Spleen (tissue), 11 donors: ENCODE measurements at regions not wholly inside any gene's neighbourhood (a gene's known extent, or its start where the extent isn't known, plus 50 kb on each side); places are given as distances from the start of the nearest gene placed in this dataset.

Experiments
- DNase-seq: peaks from one replicate; pipeline ENCODE4 v3.0.0-alpha.2; 2020
- H3K27ac ChIP-seq, 8 donors: fragments of 200-600 bp; sonication (generic) in 7 of 8; 1 replicate in 4 of 8; 2 replicates in 4 of 8; pipeline versions ENCODE4 v1.5.0 to v1.8.0; 2016 to 2021; ENCODE audit warnings: inconsistent platforms in 4 of 8, mild to moderate bottlenecking in 4 of 8, moderate library complexity in 1 of 8
- H3K27me3 ChIP-seq, 7 donors: fragments of 200-600 bp; sonication (generic) in 6 of 7; replicated peaks in 1 of 7; 1 replicate in 4 of 7; 2 replicates in 3 of 7; pipeline versions ENCODE4 v1.5.0 to v1.8.0; 2016 to 2021; ENCODE audit warnings: inconsistent platforms in 3 of 7, mild to moderate bottlenecking in 1 of 7
- H3K36me3 ChIP-seq, 6 donors: fragments of 200-600 bp; sonication (generic) in 5 of 6; 1 replicate in 4 of 6; 2 replicates in 2 of 6; pipeline versions ENCODE4 v1.5.0 to v1.8.0; 2016 to 2021; ENCODE audit warnings: inconsistent platforms in 2 of 6
- H3K4me1 ChIP-seq, 6 donors: fragments of 200-600 bp; sonication (generic) in 5 of 6; 1 replicate in 3 of 6; 2 replicates in 3 of 6; pipeline versions ENCODE4 v1.5.0 to v1.8.0; 2016 to 2021; ENCODE audit warnings: inconsistent platforms in 3 of 6
- H3K4me3 ChIP-seq, 8 donors: fragments of 200-600 bp; sonication (generic) in 7 of 8; 1 replicate in 4 of 8; 2 replicates in 4 of 8; pipeline versions ENCODE4 v1.5.0 to v1.8.0; 2016 to 2021; ENCODE audit warnings: inconsistent platforms in 4 of 8, mild to moderate bottlenecking in 4 of 8, moderate library complexity in 2 of 8
- H3K9me3 ChIP-seq, 8 donors: fragments of 200-600 bp; sonication (generic) in 7 of 8; 1 replicate in 4 of 8; 2 replicates in 4 of 8; pipeline versions ENCODE4 v1.5.0 to v1.8.0; 2016 to 2021; ENCODE audit warnings: inconsistent platforms in 4 of 8
- POLR2A ChIP-seq, 3 donors: fragments of 450-650 bp; IDR thresholded peaks; one replicate each; pipeline ENCODE4 v1.5.1; 2017; ENCODE audit warnings: antibody characterized with exemption in 3 of 3, mild to moderate bottlenecking in 1 of 3
- POLR2AphosphoS5 ChIP-seq, 3 donors: sonication (generic); formaldehyde crosslinking; IDR thresholded peaks; one replicate each; pipeline ENCODE4 v1.5.1; 2017; ENCODE audit warnings: antibody characterized with exemption in 3 of 3
- WGBS, 5 donors: extraction: QIAGEN DNeasy Blood & Tissue Kit in 3 of 5; methylation state at CpG; one replicate each; pipeline versions ENCODE4 v1.1.5 to v1.1.7; 2013 to 2018; 5-methylcytosine and 5-hydroxymethylcytosine counted together
- intact Hi-C: fragments of 100-400 bp; cut with DNase I; formaldehyde crosslinking; loops from one replicate; pipeline ENCODE4 v1.15.0; 2023; ENCODE audit warnings: low total_unique reads
- TF ChIP-seq, protein P1 (sequence below), 11 experiments: fragments of 200-600 bp in 7 of 11; fragments of 450-650 bp in 4 of 11; sonication (generic) in 4 of 11; IDR thresholded peaks in 8 of 11; conservative IDR thresholded peaks in 3 of 11; 1 replicate in 7 of 11; 2 replicates in 4 of 11; pipeline versions ENCODE4 v1.4.0 to v1.8.0; 2016 to 2021; ENCODE audit warnings: antibody characterized with exemption in 11 of 11, inconsistent platforms in 4 of 11, mild to moderate bottlenecking in 1 of 11
- donor health status: healthy with polysubstance abuse.
- donor health status: DM: no; HTN: no; CAD: no; lungs with moderate emphysema.
- donor health status: DM: no; HTN: no; CAD: no.
- donor health status: Bipolar disorder and iron deficiency.
- donor health status: healthy.
- donor health status: DM: no; HTN: no; CAD: no.
- donor health status: DM: yes; HTN: yes; CAD: no.

DNA sequence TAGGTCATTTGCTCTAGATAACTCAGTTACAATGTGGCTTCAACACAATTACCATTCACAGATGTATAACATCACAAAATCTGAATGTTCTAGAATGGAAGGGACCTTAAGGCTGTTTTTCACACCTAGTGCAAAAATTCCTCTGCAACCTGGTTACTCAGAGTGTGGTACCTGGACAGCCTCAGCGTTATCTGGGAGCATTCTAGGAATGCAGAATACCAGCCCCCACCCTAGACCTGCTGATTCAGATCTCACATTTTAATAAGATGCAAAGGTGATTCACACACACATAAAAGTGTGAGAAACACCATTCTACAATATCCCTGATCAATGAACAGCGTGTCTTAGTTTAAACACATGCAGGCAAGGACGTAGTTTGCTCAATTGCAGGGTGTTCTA, 233.1 kb downstream of the TDRD15 start:
- H3K4me3 ChIP-seq: no peak overlapping the region
- WGBS, 5 donors: 69 to 94% (median 81%) methylated on average over 3 of the region's 3 CpGs
- H3K4me1 ChIP-seq: no peaks in the 10 kb centered on the region
- no peak for TF ChIP-seq POLR2AphosphoS5 (IDR thresholded peaks at IDR 0.05)
- no peak for TF ChIP-seq POLR2A (IDR thresholded peaks at IDR 0.05)
- TF ChIP-seq, protein P1, sequence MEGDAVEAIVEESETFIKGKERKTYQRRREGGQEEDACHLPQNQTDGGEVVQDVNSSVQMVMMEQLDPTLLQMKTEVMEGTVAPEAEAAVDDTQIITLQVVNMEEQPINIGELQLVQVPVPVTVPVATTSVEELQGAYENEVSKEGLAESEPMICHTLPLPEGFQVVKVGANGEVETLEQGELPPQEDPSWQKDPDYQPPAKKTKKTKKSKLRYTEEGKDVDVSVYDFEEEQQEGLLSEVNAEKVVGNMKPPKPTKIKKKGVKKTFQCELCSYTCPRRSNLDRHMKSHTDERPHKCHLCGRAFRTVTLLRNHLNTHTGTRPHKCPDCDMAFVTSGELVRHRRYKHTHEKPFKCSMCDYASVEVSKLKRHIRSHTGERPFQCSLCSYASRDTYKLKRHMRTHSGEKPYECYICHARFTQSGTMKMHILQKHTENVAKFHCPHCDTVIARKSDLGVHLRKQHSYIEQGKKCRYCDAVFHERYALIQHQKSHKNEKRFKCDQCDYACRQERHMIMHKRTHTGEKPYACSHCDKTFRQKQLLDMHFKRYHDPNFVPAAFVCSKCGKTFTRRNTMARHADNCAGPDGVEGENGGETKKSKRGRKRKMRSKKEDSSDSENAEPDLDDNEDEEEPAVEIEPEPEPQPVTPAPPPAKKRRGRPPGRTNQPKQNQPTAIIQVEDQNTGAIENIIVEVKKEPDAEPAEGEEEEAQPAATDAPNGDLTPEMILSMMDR (IDR thresholded peaks at IDR 0.05 in 8 of 11, conservative IDR thresholded peaks at IDR 0.05 in 3 of 11): no peak
- H3K36me3 ChIP-seq: no peaks in the 10 kb centered on the region
- H3K9me3 ChIP-seq: peaks cover 0 to 5% (median 0%) of the 10 kb centered on the region in 8 donors
- no peak for DNase-seq
- H3K27me3 ChIP-seq: no peaks in the 10 kb centered on the region
- no peak overlapping the region for H3K27ac ChIP-seq
- intact Hi-C loops: no loop called here

DNA sequence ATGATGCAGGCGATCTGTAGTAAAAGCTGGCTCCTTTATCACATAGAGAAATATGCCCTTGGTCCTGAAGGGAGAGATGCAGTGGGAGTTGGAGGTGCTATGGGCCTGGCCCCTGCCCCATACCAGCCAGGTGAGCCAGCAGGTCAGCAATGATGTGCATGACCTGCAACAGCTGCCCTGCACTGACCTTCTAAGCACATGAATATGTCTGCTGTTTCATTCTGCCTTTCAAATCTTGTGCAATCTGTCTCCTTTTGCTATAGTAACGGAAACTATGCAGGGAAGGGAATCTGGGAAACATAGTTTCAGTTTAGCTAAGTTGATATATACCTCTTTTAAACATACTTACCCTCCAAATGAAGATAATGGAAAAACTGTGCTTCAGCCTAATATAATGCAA, 235.2 kb downstream of the TDRD15 start:
- Histone ChIP-seq H3K9me3 (peaks cover 0 to 5% (median 0%) of the 10 kb centered on the region in 8 donors), H3K36me3 (no peaks in the 10 kb centered on the region), H3K27ac (no peak overlapping the region), H3K4me1 (no peaks in the 10 kb centered on the region), H3K4me3 (no peak overlapping the region), H3K27me3 (no peaks in the 10 kb centered on the region)
- 70 to 92% (median 78%) methylated on average over 2 of the region's 2 CpGs for WGBS, 5 donors
- no peak for DNase-seq
- TF ChIP-seq POLR2AphosphoS5 (IDR thresholded peaks at IDR 0.05) (no peak), POLR2A (IDR thresholded peaks at IDR 0.05) (no peak)
- TF ChIP-seq, protein P1 (IDR thresholded peaks at IDR 0.05 in 8 of 11, conservative IDR thresholded peaks at IDR 0.05 in 3 of 11): no peak
- intact Hi-C loops: no loop called here

- H3K4me3 ChIP-seq: no peak overlapping the region
Measured at GRCh38 chr2:21361384-21361783, 237.6 kb downstream of the TDRD15 start.

GRCh38 chr2:21361957-21362486, 238.3 kb downstream of the TDRD15 start:
- Histone ChIP-seq H3K9me3 (no peaks in the 10 kb centered on the region), H3K4me3 (no peak overlapping the region), H3K27ac (no peak overlapping the region), H3K4me1 (no peaks in the 10 kb centered on the region), H3K27me3 (no peaks in the 10 kb centered on the region), H3K36me3 (no peaks in the 10 kb centered on the region)
- DNase-seq: no peak
- 81 to 92% (median 85%) methylated on average over 5 of the region's 5 CpGs for WGBS, 5 donors
- intact Hi-C loops: no loop called here
- TF ChIP-seq, protein P1 (IDR thresholded peaks at IDR 0.05 in 8 of 11, conservative IDR thresholded peaks at IDR 0.05 in 3 of 11): no peak
- TF ChIP-seq POLR2A (IDR thresholded peaks at IDR 0.05): no peak
- no peak for TF ChIP-seq POLR2AphosphoS5 (IDR thresholded peaks at IDR 0.05)

More at GRCh38 chr2:21361384-21361783, 237.6 kb downstream of the TDRD15 start:
- 82 to 96% (median 88%) methylated on average over 3 of the region's 3 CpGs for WGBS, 5 donors
- intact Hi-C loops: no loop called here
- no peak for TF ChIP-seq POLR2AphosphoS5 (IDR thresholded peaks at IDR 0.05)
- TF ChIP-seq, protein P1 (IDR thresholded peaks at IDR 0.05 in 8 of 11, conservative IDR thresholded peaks at IDR 0.05 in 3 of 11): no peak
- no peak for TF ChIP-seq POLR2A (IDR thresholded peaks at IDR 0.05)
- H3K36me3 ChIP-seq: no peaks in the 10 kb centered on the region
- H3K4me1 ChIP-seq: no peaks in the 10 kb centered on the region
- no peak overlapping the region for H3K27ac ChIP-seq
- no peak for DNase-seq
- no peaks in the 10 kb centered on the region for H3K9me3 ChIP-seq
- H3K27me3 ChIP-seq: no peaks in the 10 kb centered on the region
